Activated naive CD4-positive, alpha-beta T cell treated with anti-CD3 and anti-CD28 coated beads, Interleukin-2, amount 50 U/mL, for 72 hours (primary cell): ENCODE measurements at regions not wholly inside any gene's neighbourhood (a gene's known extent, or its start where the extent isn't known, plus 50 kb on each side); places are given as distances from the start of the nearest gene placed in this dataset.

ENCODE experiments used
- ATAC-seq, 2 donors: fragments of 150-1000 bp; cut with Tn5 transposase; 2 replicates each; pipeline ENCODE4 v1.10.0; 2021; ENCODE audit warnings: mild to moderate bottlenecking in 2 of 2, moderate library complexity in 2 of 2
- DNase-seq, 2 donors: peaks; one replicate each; pipeline ENCODE4 v3.0.0; 2021 to 2022; ENCODE audit warnings: low spot score in 2 of 2
- H3K27ac Mint-ChIP-seq, 2 donors: one replicate each; pipeline ENCODE4 v1.8.0; 2022; ENCODE audit warnings: mild to moderate bottlenecking in 2 of 2, mixed read lengths in 2 of 2
- H3K36me3 Mint-ChIP-seq, 2 donors: one replicate each; pipeline ENCODE4 v1.8.0; 2022; ENCODE audit warnings: mixed read lengths in 2 of 2
- H3K9me3 Mint-ChIP-seq, 2 donors: one replicate each; pipeline ENCODE4 v1.8.0; 2022; ENCODE audit warnings: mixed read lengths in 2 of 2

- ATAC-seq: no peak
- DNase-seq: no peak
- no peaks in the 10 kb centered on the region for H3K36me3 Mint-ChIP-seq
- no peak overlapping the region for H3K27ac Mint-ChIP-seq
- peaks cover 7 to 8% of the 10 kb centered on the region in 2 donors for H3K9me3 Mint-ChIP-seq
Observed at GRCh38 chr5:98722188-98722587, 51.3 kb upstream of the RGMB start.

- Mint-ChIP-seq H3K27ac (no peak overlapping the region), H3K9me3 (peaks cover 7 to 8% of the 10 kb centered on the region in 2 donors), H3K36me3 (no peaks in the 10 kb centered on the region)
- ATAC-seq: no peak
- DNase-seq: no peak
Observed at GRCh38 chr5:98723061-98723460, 50.4 kb upstream of the RGMB start.
